Ecto neural progenitor cell (in vitro differentiated cells): ENCODE measurements at regions not wholly inside any gene's neighbourhood (a gene's known extent, or its start where the extent isn't known, plus 50 kb on each side); places are given as distances from the start of the nearest gene placed in this dataset.
A peak's percentile ranks its signal among the peaks of the same experiment; 100 is the strongest.
"Not testable (repeated sequence)": the region's sequence is repeated elsewhere in the genome, so short reads cannot be mapped to it uniquely, and the experiment has no call there.

Experiments used
- DNase-seq: peaks from one replicate; pipeline ENCODE4 v3.0.0-alpha.2; 2018; ENCODE audit warnings: low spot score

- no peak for DNase-seq
Measured at GRCh38 chr2:12547566-12548170, 169.1 kb upstream of the TRIB2 start.

- no peak for DNase-seq
Measured at GRCh38 chr2:12548906-12549305, 167.8 kb upstream of the TRIB2 start.

GRCh38 chr2:12549641-12550040 is 167.1 kb upstream of the TRIB2 start:
- DNase-seq, result no peak

- no peak for DNase-seq
Measured at GRCh38 chr2:12552092-12552491, 164.6 kb upstream of the TRIB2 start.

GRCh38 chr2:12554224-12555011 is 162.3 kb upstream of the TRIB2 start:
- peak; percentile 70 for DNase-seq

GRCh38 chr2:12555012-12555645 is 161.6 kb upstream of the TRIB2 start:
- DNase-seq, result no peak

- DNase-seq, result no peak
Measured at GRCh38 chr2:12556762-12557161, 160.0 kb upstream of the TRIB2 start.

- no peak for DNase-seq
Measured at GRCh38 chr2:12557688-12558087, 159.0 kb upstream of the TRIB2 start.

- DNase-seq, result no peak
Measured at GRCh38 chr2:12558519-12558918, 158.2 kb upstream of the TRIB2 start.

GRCh38 chr2:12560618-12561017 is 156.1 kb upstream of the TRIB2 start:
- DNase-seq, result no peak

- DNase-seq, result no peak
Measured at GRCh38 chr2:12567411-12567810, 149.3 kb upstream of the TRIB2 start.

GRCh38 chr2:12569510-12569909 is 147.2 kb upstream of the TRIB2 start:
- DNase-seq, result not testable (repeated sequence)

GRCh38 chr2:12569929-12570328 is 146.8 kb upstream of the TRIB2 start:
- not testable (repeated sequence) for DNase-seq

GRCh38 chr2:12577091-12577490 is 139.6 kb upstream of the TRIB2 start:
- DNase-seq, result no peak

- no peak for DNase-seq
Measured at GRCh38 chr2:12577567-12578253, 139.0 kb upstream of the TRIB2 start.

- DNase-seq, result no peak
Measured at GRCh38 chr2:12579018-12579417, 137.7 kb upstream of the TRIB2 start.

- no peak for DNase-seq
Measured at GRCh38 chr2:12584338-12584737, 132.4 kb upstream of the TRIB2 start.

- DNase-seq, result no peak
Measured at GRCh38 chr2:12585784-12586183, 131.0 kb upstream of the TRIB2 start.

- DNase-seq, result no peak
Measured at GRCh38 chr2:12587228-12587627, 129.5 kb upstream of the TRIB2 start.

- DNase-seq, result no peak
Measured at GRCh38 chr2:12587729-12588522, 128.8 kb upstream of the TRIB2 start.

- no peak for DNase-seq
Measured at GRCh38 chr2:12588986-12589385, 127.8 kb upstream of the TRIB2 start.

GRCh38 chr2:12589802-12590320 is 126.9 kb upstream of the TRIB2 start:
- no peak for DNase-seq
